Neutrophil (primary cell): ENCODE measurements at regions not wholly inside any gene's neighbourhood (a gene's known extent, or its start where the extent isn't known, plus 50 kb on each side); places are given as distances from the start of the nearest gene placed in this dataset.

Experiments
- H3K27ac ChIP-seq: fragments of 200-600 bp; sonication (generic); 2 replicates; pipeline ENCODE4 v1.5.1; 2016; ENCODE audit warnings: mild to moderate bottlenecking, moderate library complexity
- H3K27me3 ChIP-seq: fragments of 200-600 bp; sonication (generic); 2 replicates; pipeline ENCODE4 v1.6.0; 2016; ENCODE audit warnings: mild to moderate bottlenecking
- H3K36me3 ChIP-seq: fragments of 200-600 bp; sonication (generic); 2 replicates; pipeline ENCODE4 v1.5.1; 2017
- H3K4me1 ChIP-seq, 2 experiments: fragments of 200-600 bp in 1 of 2; sonication (generic) in 1 of 2; 1 replicate in 1 of 2; 2 replicates in 1 of 2; pipeline versions ENCODE4 v1.5.1 to v1.6.1; 2013 to 2016; ENCODE audit warnings: low read depth in 1 of 2, low read length in 1 of 2, mild to moderate bottlenecking in 1 of 2, moderate library complexity in 1 of 2; ENCODE audit not compliant: control insufficient read depth in 1 of 2, insufficient read depth in 1 of 2
- H3K4me3 ChIP-seq, 2 experiments: fragments of 200-600 bp in 1 of 2; sonication (generic) in 1 of 2; 1 replicate in 1 of 2; 2 replicates in 1 of 2; pipeline ENCODE4 v1.5.1; 2013 to 2016; ENCODE audit warnings: low read depth in 1 of 2, low read length in 1 of 2, mild to moderate bottlenecking in 1 of 2, moderate library complexity in 1 of 2
- H3K9me3 ChIP-seq: fragments of 200-600 bp; sonication (generic); 2 replicates; pipeline ENCODE4 v1.5.1; 2016
- TF ChIP-seq, protein P1 (sequence below): fragments of 200-600 bp; sonication (generic); IDR thresholded peaks from 2 replicates; pipeline ENCODE4 v1.5.1; 2016; ENCODE audit warnings: antibody characterized with exemption

DNA sequence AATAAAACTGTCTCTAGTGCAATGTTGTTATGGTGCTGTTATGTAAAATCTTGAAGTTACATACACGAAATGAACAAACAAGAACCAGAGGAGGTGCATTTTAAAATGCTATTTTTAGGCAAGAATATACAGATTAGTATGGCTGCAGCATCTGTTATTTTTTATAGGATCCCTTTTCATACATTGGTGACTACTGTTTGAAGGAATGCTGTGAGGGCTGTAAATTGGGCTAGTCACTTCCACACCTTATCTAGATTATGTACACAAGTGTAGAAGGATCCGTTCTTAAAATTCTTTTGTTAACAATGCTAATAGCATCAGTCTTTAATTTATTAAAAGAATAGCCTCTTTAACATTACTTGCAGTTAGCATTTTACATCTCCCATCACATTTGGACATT lies 284.3 kb upstream of the MDGA2 start:
- TF ChIP-seq, protein P1, sequence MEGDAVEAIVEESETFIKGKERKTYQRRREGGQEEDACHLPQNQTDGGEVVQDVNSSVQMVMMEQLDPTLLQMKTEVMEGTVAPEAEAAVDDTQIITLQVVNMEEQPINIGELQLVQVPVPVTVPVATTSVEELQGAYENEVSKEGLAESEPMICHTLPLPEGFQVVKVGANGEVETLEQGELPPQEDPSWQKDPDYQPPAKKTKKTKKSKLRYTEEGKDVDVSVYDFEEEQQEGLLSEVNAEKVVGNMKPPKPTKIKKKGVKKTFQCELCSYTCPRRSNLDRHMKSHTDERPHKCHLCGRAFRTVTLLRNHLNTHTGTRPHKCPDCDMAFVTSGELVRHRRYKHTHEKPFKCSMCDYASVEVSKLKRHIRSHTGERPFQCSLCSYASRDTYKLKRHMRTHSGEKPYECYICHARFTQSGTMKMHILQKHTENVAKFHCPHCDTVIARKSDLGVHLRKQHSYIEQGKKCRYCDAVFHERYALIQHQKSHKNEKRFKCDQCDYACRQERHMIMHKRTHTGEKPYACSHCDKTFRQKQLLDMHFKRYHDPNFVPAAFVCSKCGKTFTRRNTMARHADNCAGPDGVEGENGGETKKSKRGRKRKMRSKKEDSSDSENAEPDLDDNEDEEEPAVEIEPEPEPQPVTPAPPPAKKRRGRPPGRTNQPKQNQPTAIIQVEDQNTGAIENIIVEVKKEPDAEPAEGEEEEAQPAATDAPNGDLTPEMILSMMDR, result no peak
- H3K27ac ChIP-seq, result no peak overlapping the region
- H3K9me3 ChIP-seq, result no peaks in the 10 kb centered on the region
- H3K4me3 ChIP-seq, result no peak overlapping the region
- no peaks in the 10 kb centered on the region for H3K4me1 ChIP-seq
- no peaks in the 10 kb centered on the region for H3K36me3 ChIP-seq
- no peaks in the 10 kb centered on the region for H3K27me3 ChIP-seq

DNA sequence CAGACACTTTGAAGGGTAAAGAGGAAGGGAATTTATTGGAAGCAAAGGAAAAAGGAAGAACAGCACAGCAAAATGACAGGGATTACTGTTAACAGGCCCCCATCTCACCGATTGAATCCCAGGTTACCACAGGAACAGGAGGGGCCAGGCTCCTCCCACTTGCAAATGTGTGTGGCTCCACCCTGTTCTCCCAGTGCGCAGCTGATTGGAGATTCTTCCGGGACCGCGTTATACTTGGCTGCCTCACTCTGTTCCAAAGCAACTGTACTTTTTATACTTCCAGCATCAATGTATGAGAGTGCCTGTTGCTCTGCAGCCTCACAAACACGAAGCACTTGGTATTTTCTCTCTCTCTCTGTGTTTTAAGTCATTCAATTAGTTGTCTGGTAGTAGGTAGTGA lies 273.6 kb upstream of the MDGA2 start:
- Histone ChIP-seq H3K36me3 (no peaks in the 10 kb centered on the region), H3K4me1 (no peaks in the 10 kb centered on the region), H3K27ac (no peak overlapping the region), H3K4me3 (no peak overlapping the region), H3K9me3 (no peaks in the 10 kb centered on the region), H3K27me3 (no peaks in the 10 kb centered on the region)
- TF ChIP-seq, protein P1, result no peak

DNA sequence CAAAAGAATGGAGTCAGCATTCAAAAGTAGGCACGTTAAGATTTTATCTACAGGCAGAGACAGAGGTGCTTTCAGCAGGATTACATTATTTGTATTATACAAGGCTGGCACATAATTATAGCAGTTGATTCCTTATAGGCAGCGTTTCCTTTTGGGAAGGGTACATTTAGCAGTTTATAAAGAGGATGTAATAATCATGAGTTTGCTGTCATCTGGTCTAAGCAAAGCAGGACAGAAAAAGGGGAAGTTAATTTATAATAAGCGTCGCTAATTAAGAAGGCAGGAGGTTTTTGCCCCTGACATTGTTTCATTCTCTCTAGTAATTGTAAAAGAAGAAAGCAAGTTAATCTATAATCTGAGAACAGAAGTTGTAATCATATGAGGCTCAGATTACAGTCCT lies 259.9 kb upstream of the MDGA2 start:
- Histone ChIP-seq H3K36me3 (no peaks in the 10 kb centered on the region), H3K4me1 (no peaks in the 10 kb centered on the region), H3K9me3 (no peaks in the 10 kb centered on the region), H3K4me3 (no peak overlapping the region), H3K27me3 (no peaks in the 10 kb centered on the region), H3K27ac (no peak overlapping the region)
- TF ChIP-seq, protein P1, result no peak

DNA sequence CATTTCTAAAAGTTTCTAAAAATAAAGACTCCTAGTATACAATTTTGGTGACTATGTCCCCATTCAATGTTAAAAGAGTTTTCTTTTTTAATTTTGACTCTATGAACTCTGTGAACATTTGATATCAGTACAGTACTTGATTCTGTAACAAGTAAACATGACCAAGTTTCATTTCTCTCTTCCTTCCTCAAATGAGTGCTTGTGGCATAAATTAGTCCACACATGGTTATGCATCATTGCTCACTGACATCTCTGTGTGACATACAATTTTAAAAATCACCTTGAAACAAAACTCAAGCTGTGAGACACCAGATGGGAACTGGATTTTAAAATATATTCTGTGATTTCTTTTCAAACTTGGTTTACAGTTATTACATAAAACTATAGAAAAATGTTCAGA lies 253.9 kb upstream of the MDGA2 start:
- H3K9me3 ChIP-seq, result no peaks in the 10 kb centered on the region
- H3K36me3 ChIP-seq, result no peaks in the 10 kb centered on the region
- no peaks in the 10 kb centered on the region for H3K4me1 ChIP-seq
- H3K4me3 ChIP-seq, result no peak overlapping the region
- no peak overlapping the region for H3K27ac ChIP-seq
- TF ChIP-seq, protein P1, result no peak
- no peaks in the 10 kb centered on the region for H3K27me3 ChIP-seq

DNA sequence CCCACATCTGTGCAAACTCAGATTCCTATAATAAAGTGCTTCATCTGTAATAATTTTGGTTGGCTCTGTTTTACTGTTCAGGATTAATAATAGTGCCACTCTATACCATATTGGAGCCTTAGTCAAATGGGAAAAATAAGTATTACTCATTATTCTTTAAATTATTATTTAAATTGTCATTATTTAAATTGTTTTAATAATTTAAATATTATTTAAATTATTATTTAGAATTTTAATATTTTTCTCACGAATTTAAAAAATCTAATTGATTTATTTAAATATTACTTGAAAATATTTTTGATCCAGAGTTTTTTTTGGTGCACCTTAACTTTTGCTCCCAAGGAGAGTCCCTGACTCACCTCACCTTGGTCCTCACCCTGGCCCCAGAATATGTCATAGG lies 245.7 kb upstream of the MDGA2 start:
- no peak overlapping the region for H3K27ac ChIP-seq
- TF ChIP-seq, protein P1, result no peak
- H3K4me3 ChIP-seq, result no peak overlapping the region
- H3K36me3 ChIP-seq, result no peaks in the 10 kb centered on the region
- H3K27me3 ChIP-seq, result no peaks in the 10 kb centered on the region
- H3K4me1 ChIP-seq, result no peaks in the 10 kb centered on the region
- no peaks in the 10 kb centered on the region for H3K9me3 ChIP-seq

DNA sequence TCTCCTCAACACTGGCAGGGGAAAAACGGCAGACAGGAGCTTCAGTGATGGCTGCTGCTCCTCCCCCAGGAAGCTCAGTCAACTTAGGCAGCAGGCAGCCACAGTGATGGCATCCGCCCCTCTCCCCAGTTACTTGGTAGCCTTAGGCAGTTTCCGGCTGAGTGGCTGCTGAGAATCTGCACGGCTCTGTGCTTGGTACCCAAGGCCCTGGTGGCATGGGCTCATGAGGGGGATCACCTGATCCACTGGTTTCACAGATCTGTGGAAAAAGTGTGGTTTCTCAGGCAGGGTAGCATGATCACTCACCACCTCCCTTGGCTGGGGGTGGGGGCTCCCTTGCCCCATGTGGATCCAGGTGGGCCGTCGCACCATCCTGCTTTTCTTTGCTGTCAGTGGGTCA lies 244.6 kb upstream of the MDGA2 start:
- no peaks in the 10 kb centered on the region for H3K27me3 ChIP-seq
- TF ChIP-seq, protein P1, result no peak
- no peaks in the 10 kb centered on the region for H3K4me1 ChIP-seq
- H3K4me3 ChIP-seq, result no peak overlapping the region
- no peaks in the 10 kb centered on the region for H3K9me3 ChIP-seq
- no peak overlapping the region for H3K27ac ChIP-seq
- H3K36me3 ChIP-seq, result no peaks in the 10 kb centered on the region
